ENCODE measurements at regions not wholly inside any gene's neighbourhood (a gene's known extent, or its start where the extent isn't known, plus 50 kb on each side); places are given as distances from the start of the nearest gene placed in this dataset.

DNA sequence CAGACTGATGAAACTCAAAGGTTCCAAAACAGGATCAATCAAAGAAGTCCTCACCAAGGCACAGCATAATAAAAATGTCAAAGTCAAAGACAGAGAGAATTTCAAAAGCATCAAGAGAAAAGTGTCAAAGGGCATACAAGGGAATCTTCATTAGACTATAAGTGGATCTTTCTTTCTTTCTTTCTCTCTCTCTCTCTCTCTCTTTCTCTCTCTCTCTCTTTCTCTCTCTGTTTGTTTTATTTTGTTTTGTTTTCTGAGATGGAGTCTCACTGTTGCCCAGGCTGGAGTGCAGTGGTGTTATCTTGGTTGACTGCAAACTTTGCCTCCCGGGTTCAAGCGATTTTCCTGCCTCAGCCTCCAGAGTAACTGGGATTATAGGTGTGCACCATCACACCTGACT, 148.3 kb upstream of the CD180 start:
- TF ChIP-seq EZH2 (IDR thresholded peaks at IDR 0.05), result no peak
- TF ChIP-seq EZH2phosphoT487 (IDR thresholded peaks at IDR 0.05), result no peak
- no peak for TF ChIP-seq CTCF (IDR thresholded peaks at IDR 0.05)

All from neural progenitor cell (in vitro differentiated cells).